ENCODE measurements at regions not wholly inside any gene's neighbourhood (a gene's known extent, or its start where the extent isn't known, plus 50 kb on each side); places are given as distances from the start of the nearest gene placed in this dataset.

DNA sequence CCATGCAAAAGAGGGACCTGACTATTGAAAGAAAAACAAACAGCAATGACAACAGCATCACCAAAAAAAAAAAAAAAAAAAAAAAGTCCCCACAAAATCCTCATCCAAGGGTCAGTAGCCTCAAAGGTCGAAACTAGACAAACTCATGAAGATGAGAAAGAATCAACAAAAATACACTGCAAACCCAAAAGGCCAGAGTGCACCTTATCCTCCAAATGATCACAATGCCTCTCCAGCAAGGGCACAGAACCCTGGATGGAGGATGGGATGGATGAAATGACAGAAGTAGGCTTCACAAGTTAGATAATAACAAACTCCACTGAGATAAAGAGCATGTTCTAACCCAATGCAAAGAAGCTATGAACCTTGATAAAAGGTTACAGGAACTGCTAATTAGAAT lies 250.4 kb upstream of the GRAMD2B start:
- H3K27me3 Mint-ChIP-seq (ENCODE audit: low read depth), result no peaks in the 10 kb centered on the region
- H3K27ac Mint-ChIP-seq, result no peak overlapping the region
- no peaks in the 10 kb centered on the region for H3K4me1 Mint-ChIP-seq (ENCODE audit: low read depth)
- no peak overlapping the region for H3K4me3 Mint-ChIP-seq
- peaks cover 16% of the 10 kb centered on the region for H3K9me3 Mint-ChIP-seq
- H3K36me3 Mint-ChIP-seq (ENCODE audit: low read depth), result no peaks in the 10 kb centered on the region

DNA sequence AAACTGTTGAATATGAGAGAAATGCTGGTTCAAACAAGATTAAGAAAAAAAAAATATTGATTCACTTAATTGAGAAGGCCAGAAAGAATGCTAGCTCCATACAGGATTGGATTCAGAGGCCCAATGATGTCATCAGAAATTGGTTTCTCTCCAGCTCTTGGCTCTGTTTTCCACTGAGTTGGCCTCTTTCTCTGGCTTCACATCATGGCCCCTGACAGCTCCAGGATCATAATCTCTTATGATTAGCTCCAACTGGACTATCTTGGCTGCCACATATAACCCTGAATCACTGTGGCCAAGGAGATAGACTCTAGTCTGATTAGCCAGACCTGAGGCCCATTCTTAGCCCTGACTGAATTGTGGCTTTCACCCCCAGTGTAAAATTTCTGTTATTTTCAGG lies 244.7 kb upstream of the GRAMD2B start:
- Mint-ChIP-seq H3K27me3 (ENCODE audit: low read depth) (no peaks in the 10 kb centered on the region), H3K9me3 (no peaks in the 10 kb centered on the region), H3K4me1 (ENCODE audit: low read depth) (no peaks in the 10 kb centered on the region), H3K4me3 (no peak overlapping the region), H3K36me3 (ENCODE audit: low read depth) (no peaks in the 10 kb centered on the region), H3K27ac (no peak overlapping the region)

DNA sequence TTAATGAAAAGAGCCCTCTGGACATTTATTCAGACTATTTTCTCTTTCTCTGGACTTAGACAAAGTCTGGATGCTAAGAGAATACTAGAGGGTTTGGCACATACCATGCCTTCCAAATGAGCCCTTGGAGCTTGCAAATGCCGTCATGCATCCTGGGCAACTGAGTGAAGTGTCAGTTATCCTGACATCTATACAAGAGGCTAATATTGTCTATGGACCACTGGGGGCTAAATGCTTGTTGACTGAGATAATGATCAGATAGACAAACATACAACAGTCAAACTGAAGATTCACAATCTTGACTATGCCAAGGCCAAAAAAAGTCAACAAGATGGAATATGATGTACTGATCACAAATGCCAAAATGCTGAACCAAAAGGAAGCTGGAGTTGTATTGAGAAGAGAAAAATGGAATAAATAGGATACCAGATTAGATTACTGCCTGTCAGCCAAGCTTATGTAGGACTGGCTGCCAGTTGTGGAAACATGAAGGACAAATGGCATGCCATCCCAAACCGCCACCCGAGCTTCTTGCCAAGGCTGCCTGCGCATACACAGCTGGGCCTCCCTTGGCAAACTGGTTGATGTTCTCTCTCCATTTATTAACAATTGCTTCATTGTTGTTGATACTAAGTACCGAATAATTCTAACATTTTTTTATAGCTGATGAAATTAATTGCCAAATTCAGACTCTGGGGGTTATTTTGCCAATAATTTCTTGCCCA lies 240.1 kb upstream of the GRAMD2B start:
- no peaks in the 10 kb centered on the region for H3K9me3 Mint-ChIP-seq
- no peaks in the 10 kb centered on the region for H3K27me3 Mint-ChIP-seq (ENCODE audit: low read depth)
- H3K27ac Mint-ChIP-seq, result no peak overlapping the region
- H3K4me3 Mint-ChIP-seq, result no peak overlapping the region
- no peaks in the 10 kb centered on the region for H3K4me1 Mint-ChIP-seq (ENCODE audit: low read depth)
- no peaks in the 10 kb centered on the region for H3K36me3 Mint-ChIP-seq (ENCODE audit: low read depth)

DNA sequence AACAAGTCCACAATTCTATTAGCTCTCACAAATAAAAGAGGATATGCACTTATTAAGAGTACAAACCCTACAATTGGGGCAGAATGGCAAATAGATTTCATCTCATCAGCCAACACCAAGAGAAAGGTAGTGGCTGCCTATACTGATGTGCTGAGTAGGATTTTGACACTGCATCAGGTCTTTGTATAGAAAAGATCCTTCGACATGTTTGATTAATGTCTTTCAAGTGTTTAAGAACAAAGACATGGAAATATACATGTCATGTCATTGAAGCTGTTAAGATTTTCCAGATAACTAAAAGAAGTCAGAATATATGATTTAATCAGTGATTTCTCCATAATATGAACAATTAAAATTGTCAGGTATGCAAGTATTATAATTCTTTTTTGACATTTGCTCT lies 238.7 kb upstream of the GRAMD2B start:
- H3K27me3 Mint-ChIP-seq (ENCODE audit: low read depth), result no peaks in the 10 kb centered on the region
- H3K4me1 Mint-ChIP-seq (ENCODE audit: low read depth), result no peaks in the 10 kb centered on the region
- no peaks in the 10 kb centered on the region for H3K36me3 Mint-ChIP-seq (ENCODE audit: low read depth)
- H3K9me3 Mint-ChIP-seq, result no peaks in the 10 kb centered on the region
- H3K27ac Mint-ChIP-seq, result no peak overlapping the region
- no peak overlapping the region for H3K4me3 Mint-ChIP-seq

DNA sequence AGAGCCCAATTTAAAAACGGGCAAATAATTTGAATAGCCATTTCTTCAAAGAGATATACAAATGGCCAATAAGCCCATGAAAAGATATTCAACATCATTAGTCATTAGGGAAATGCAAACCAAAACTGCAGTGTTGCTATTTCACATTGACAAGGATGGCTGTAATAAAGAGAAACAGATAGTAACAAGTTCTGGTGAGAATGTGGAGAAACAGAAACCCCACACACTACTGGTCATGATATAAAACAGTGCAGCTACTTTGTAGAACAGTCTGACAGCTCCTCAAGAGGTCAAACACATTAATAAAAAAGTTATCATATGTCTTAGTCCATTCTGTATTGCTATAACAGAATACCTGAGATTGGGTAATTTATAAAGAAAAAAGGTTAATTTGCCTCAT lies 237.0 kb upstream of the GRAMD2B start:
- H3K27ac Mint-ChIP-seq, result no peak overlapping the region
- H3K9me3 Mint-ChIP-seq, result no peaks in the 10 kb centered on the region
- H3K36me3 Mint-ChIP-seq (ENCODE audit: low read depth), result no peaks in the 10 kb centered on the region
- H3K4me1 Mint-ChIP-seq (ENCODE audit: low read depth), result no peaks in the 10 kb centered on the region
- H3K4me3 Mint-ChIP-seq, result no peak overlapping the region
- H3K27me3 Mint-ChIP-seq (ENCODE audit: low read depth), result no peaks in the 10 kb centered on the region

DNA sequence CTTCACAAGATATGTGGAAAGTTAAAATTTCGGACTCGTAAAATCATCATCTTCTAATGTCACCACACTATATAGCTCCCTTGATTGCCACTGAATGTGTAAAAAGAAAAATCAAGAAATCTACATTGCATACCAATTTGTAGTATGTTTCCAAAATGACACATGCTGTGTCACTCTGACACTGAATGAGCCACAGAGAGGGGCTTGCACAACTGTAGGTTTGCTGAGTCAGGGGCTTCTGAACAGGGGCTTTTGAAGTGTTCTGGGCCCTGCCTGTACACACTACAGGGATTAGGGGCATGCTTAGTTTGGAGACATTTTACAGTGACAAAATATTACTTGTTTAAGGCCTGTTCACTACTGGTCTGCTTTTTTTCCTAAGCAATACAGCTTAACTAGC lies 234.4 kb upstream of the GRAMD2B start:
- Mint-ChIP-seq H3K36me3 (ENCODE audit: low read depth) (no peaks in the 10 kb centered on the region), H3K9me3 (no peaks in the 10 kb centered on the region), H3K4me1 (ENCODE audit: low read depth) (no peaks in the 10 kb centered on the region), H3K27ac (no peak overlapping the region), H3K4me3 (no peak overlapping the region), H3K27me3 (ENCODE audit: low read depth) (no peaks in the 10 kb centered on the region)

DNA sequence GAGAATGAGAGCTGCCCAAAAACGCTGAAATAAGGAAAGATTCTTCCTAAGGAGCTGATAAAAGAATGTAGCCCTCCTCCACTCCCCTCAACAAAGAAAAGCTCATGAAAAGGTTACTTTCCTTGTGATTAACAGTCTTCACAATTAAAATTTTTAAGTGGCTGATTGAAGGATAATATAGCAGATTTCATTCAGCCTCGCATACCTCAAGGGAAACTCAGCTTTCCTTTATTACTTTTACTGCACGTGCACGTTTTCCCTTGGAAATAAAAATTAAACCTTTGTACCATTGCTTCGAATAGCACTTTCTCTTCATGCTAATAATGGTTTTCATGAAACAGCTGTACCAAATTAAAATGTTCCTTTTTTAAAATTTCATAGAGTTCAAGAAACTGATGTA lies 234.0 kb upstream of the GRAMD2B start:
- no peak overlapping the region for H3K27ac Mint-ChIP-seq
- no peaks in the 10 kb centered on the region for H3K4me1 Mint-ChIP-seq (ENCODE audit: low read depth)
- H3K27me3 Mint-ChIP-seq (ENCODE audit: low read depth), result no peaks in the 10 kb centered on the region
- no peak overlapping the region for H3K4me3 Mint-ChIP-seq
- H3K9me3 Mint-ChIP-seq, result no peaks in the 10 kb centered on the region
- H3K36me3 Mint-ChIP-seq (ENCODE audit: low read depth), result no peaks in the 10 kb centered on the region

DNA sequence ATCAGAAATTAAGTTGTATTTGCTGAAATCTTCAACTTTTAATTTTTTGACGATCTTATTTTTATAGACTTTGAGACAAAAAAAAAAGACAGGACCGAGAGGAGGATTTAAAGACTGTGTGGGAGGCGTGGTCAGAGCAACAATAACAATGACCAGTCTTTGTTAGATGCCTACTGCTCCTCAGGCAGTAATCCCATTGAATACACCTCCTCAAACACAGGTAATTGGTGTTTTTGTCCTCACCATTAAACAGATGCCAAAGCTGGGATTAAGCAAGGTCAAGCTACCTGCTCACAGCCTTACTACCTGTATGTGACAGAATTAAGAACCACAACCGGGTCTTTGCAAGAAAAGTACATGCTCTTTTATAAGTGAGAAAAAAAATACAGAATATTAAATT lies 233.3 kb upstream of the GRAMD2B start:
- Mint-ChIP-seq H3K27ac (no peak overlapping the region), H3K4me1 (ENCODE audit: low read depth) (no peaks in the 10 kb centered on the region), H3K27me3 (ENCODE audit: low read depth) (no peaks in the 10 kb centered on the region), H3K36me3 (ENCODE audit: low read depth) (no peaks in the 10 kb centered on the region), H3K9me3 (no peaks in the 10 kb centered on the region), H3K4me3 (no peak overlapping the region)

DNA sequence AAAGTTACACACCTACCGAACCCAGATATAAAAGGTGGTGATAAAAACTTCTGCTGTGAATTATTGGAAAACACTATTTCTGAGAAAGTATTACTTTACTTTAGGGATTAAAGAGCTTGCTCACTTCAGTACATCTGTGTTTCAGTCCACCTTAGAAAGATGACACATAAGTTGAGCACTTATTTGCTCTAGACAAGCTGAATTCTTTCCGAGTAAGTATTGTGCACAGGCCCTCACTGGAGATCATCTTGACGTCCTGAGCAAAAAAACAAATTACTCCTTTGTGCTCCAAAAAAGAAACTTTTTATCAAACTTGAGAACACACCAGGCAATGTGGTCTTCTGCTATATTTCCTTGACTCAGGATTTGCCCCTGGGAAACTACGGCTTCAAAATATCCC lies 231.0 kb upstream of the GRAMD2B start:
- Mint-ChIP-seq H3K36me3 (ENCODE audit: low read depth) (no peaks in the 10 kb centered on the region), H3K4me3 (no peak overlapping the region), H3K9me3 (no peaks in the 10 kb centered on the region), H3K27me3 (ENCODE audit: low read depth) (no peaks in the 10 kb centered on the region), H3K27ac (no peak overlapping the region), H3K4me1 (ENCODE audit: low read depth) (no peaks in the 10 kb centered on the region)

DNA sequence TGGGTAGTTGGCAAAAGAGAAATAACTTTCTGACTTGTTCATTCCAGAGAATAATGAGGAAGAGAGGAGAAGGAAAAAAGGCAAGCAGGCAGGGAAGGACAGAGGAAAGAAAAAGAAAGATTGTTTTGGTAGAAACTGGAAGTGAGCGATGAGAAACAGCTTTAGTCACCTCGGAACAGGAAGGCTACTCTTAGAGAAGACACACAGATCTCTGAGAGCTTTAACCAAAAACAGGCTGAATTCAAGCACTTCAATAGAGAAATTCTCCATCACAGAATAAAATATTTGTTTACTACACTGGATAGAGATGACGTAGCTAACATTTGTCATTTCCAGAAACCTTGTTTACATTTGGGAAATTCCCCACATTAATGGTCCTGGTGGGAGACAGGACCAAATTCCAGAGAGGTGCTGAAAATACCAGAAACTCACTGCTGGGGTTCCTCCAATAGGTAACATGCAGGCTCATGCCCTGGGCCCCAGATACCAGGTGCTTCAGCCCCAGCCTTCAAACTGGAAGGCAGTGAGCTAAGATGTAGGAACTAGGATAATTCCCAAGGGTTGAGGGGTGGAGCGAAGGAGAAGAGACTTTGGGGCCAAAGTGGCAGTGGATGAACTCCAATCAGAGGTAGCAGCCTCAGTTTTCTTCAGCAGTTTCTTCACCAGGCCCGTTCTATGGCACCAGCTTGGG lies 227.7 kb upstream of the GRAMD2B start:
- Mint-ChIP-seq H3K4me3 (no peak overlapping the region), H3K27me3 (ENCODE audit: low read depth) (no peaks in the 10 kb centered on the region), H3K36me3 (ENCODE audit: low read depth) (no peaks in the 10 kb centered on the region), H3K4me1 (ENCODE audit: low read depth) (no peaks in the 10 kb centered on the region), H3K27ac (no peak overlapping the region), H3K9me3 (no peaks in the 10 kb centered on the region)

DNA sequence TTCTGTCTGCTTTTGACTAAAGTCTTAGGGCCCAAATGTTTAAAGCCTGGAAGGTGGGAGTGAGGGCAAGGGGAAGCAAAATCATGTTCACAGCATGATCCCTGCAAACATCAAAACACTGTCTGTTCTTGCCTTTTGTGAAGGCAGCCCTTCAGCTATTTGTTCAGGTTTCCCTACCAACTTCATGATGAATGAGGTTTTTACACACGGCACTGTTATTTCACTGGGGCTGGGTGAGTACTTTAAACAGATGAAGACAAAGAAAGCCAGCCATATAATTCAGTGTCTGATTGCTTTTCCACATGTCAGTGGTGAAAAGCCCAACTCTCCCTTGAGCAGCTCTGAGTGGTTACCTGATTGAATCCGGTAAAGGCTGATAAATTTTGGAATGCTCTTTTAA lies 224.7 kb upstream of the GRAMD2B start:
- no peaks in the 10 kb centered on the region for H3K36me3 Mint-ChIP-seq (ENCODE audit: low read depth)
- no peaks in the 10 kb centered on the region for H3K27me3 Mint-ChIP-seq (ENCODE audit: low read depth)
- H3K9me3 Mint-ChIP-seq, result no peaks in the 10 kb centered on the region
- no peak overlapping the region for H3K4me3 Mint-ChIP-seq
- no peaks in the 10 kb centered on the region for H3K4me1 Mint-ChIP-seq (ENCODE audit: low read depth)
- no peak overlapping the region for H3K27ac Mint-ChIP-seq

DNA sequence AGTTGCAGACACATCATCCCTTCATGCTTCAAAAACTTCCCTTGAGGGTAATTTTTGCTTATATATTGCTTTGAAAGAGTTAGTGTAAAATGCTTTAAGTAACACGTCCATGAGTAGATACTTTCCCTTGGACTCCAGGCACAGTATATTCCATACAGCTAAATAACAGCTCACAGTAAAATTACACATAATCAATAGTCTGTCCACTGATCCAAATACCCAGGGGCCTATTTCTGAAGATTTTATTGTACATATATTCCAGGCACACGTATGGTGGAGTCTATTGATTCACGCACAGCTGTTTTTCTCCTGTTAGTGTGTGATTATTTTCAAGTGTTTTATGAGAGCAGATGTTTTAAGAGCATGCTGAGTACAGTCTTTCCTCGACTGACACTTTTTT lies 223.7 kb upstream of the GRAMD2B start:
- Mint-ChIP-seq H3K27me3 (ENCODE audit: low read depth) (no peaks in the 10 kb centered on the region), H3K4me1 (ENCODE audit: low read depth) (no peaks in the 10 kb centered on the region), H3K9me3 (no peaks in the 10 kb centered on the region), H3K4me3 (no peak overlapping the region), H3K27ac (no peak overlapping the region), H3K36me3 (ENCODE audit: low read depth) (no peaks in the 10 kb centered on the region)

DNA sequence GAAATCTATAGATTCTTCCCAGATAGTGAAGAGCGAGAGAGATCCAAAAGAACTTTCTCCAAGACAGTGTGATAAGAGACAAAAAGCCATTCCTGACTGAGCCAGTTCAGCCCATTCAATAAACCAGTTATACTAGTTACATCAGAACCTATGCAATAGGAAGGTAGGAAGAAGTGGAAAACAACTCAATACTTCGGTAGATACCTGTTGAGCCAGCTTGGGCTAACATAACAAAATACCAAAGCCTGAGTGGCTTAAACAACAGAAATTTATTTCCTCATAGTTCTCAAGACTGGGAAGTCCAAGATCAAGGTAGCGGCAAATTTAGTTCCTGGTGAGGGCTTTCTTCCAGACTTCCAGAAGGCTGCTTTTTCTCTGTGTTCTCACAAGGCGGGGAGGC lies 214.5 kb upstream of the GRAMD2B start:
- peaks cover 10% of the 10 kb centered on the region for H3K9me3 Mint-ChIP-seq
- H3K4me3 Mint-ChIP-seq, result no peak overlapping the region

DNA sequence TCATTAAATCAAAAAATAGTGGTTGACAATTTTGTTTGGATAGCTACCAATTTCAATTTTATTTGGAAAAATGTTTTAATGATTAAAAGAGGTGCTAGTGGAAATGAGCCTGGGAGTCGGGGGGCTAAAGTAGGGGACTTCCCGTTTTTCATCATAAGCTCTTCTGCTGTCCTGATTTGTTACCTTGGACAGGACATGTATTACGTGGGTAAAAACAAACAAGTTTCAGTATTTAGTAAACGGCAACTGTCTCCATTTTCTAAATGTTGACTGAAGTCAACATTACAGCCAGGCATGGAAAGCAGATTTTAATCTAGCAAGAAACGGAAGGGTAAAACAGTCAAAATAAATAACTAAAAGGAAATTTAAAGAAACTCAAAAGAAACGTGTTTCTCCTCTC lies 212.3 kb upstream of the GRAMD2B start:
- Mint-ChIP-seq H3K27ac (no peak overlapping the region), H3K4me3 (no peak overlapping the region), H3K36me3 (ENCODE audit: low read depth) (no peaks in the 10 kb centered on the region), H3K4me1 (ENCODE audit: low read depth) (no peaks in the 10 kb centered on the region), H3K9me3 (peaks cover 6% of the 10 kb centered on the region), H3K27me3 (ENCODE audit: low read depth) (no peaks in the 10 kb centered on the region)

More for the DNA sequence above, 214.5 kb upstream of the GRAMD2B start:
- H3K36me3 Mint-ChIP-seq (ENCODE audit: low read depth), result no peaks in the 10 kb centered on the region
- no peaks in the 10 kb centered on the region for H3K4me1 Mint-ChIP-seq (ENCODE audit: low read depth)
- H3K27me3 Mint-ChIP-seq (ENCODE audit: low read depth), result no peaks in the 10 kb centered on the region
- no peak overlapping the region for H3K27ac Mint-ChIP-seq

DNA sequence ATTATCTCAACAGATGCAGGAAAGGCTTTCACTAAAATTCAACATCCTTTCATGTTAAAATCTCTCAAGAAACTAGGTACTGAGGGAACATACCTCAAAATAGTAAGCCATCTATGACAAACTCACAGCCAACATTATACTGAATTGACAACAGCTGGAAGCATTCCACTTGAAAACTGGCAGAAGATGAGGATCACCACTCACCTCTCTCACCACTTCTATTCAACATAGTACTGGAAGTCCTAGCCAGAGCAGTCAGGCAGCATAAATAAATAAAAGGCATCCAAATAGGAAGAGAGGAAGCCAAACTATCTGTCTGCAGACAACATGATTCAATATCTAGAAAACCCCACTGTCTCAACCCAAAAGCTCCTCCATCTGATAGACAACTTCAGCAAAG lies 203.6 kb upstream of the GRAMD2B start:
- Mint-ChIP-seq H3K27me3 (ENCODE audit: low read depth) (no peaks in the 10 kb centered on the region), H3K9me3 (peaks cover 5% of the 10 kb centered on the region), H3K4me1 (ENCODE audit: low read depth) (no peaks in the 10 kb centered on the region), H3K4me3 (no peak overlapping the region), H3K36me3 (ENCODE audit: low read depth) (no peaks in the 10 kb centered on the region), H3K27ac (no peak overlapping the region)
